ENCODE measurements at regions not wholly inside any gene's neighbourhood (a gene's known extent, or its start where the extent isn't known, plus 50 kb on each side); places are given as distances from the start of the nearest gene placed in this dataset.

- Histone ChIP-seq H3K23me2 (ENCODE audit: low read depth, low read length) (no peaks in the 10 kb centered on the region), H3K36me3 (ENCODE audit: control insufficient read depth in 2 of 4, insufficient read depth in 4 of 4, low read length in 3 of 4) (no peaks in the 10 kb centered on the region), H4K20me1 (replicated peaks in 1 of 2; ENCODE audit: control insufficient read depth in 1 of 2, insufficient read depth in 2 of 2, low read length in 2 of 2) (no peaks in the 10 kb centered on the region), H4K91ac (replicated peaks; ENCODE audit: insufficient read length, low read length) (no peak overlapping the region), H3K27ac (ENCODE audit: low read depth, low read length) (no peak overlapping the region), H2BK15ac (ENCODE audit: low read length) (no peak overlapping the region), H3K56ac (replicated peaks; ENCODE audit: insufficient read length, low read depth, low read length) (no peak overlapping the region), H3K18ac (ENCODE audit: extremely low read depth, low read length) (no peak overlapping the region), H3K9ac (replicated peaks in 1 of 4; ENCODE audit: extremely low read depth in 1 of 4, low read depth in 3 of 4, low read length in 3 of 4) (no peak overlapping the region), H3K79me1 (ENCODE audit: low read depth, low read length) (no peaks in the 10 kb centered on the region), H3K14ac (ENCODE audit: insufficient read length) (no peak overlapping the region), H3K4ac (replicated peaks; ENCODE audit: insufficient read length, low read depth, low read length) (no peak overlapping the region), H4K8ac (ENCODE audit: extremely low read depth, insufficient read depth, low read length) (no peak overlapping the region), H2AFZ (ENCODE audit: low read length) (no peak overlapping the region), H2BK120ac (replicated peaks; ENCODE audit: low read depth, low read length) (no peak overlapping the region), H3K27me3 (replicated peaks in 1 of 4; ENCODE audit: control insufficient read depth in 3 of 4, extremely low read depth in 1 of 4, insufficient read depth in 3 of 4, low read length in 3 of 4) (no peaks in the 10 kb centered on the region), H3K4me3 (ENCODE audit: extremely low read depth in 1 of 4, insufficient read depth in 2 of 4, low read depth in 3 of 4, low read length in 4 of 4) (no peak overlapping the region), H2BK12ac (ENCODE audit: low read depth, low read length) (no peak overlapping the region), H4K5ac (ENCODE audit: insufficient read length, low read depth, low read length) (no peak overlapping the region), H2AK5ac (ENCODE audit: low read depth, low read length) (no peak overlapping the region), H3K79me2 (ENCODE audit: control insufficient read depth in 1 of 2, insufficient read depth in 2 of 2, low read length in 2 of 2) (no peaks in the 10 kb centered on the region), H2BK5ac (ENCODE audit: low read depth, low read length) (no peak overlapping the region), H3K4me2 (ENCODE audit: insufficient read depth in 1 of 2, low read depth in 2 of 2, low read length in 2 of 2) (no peak overlapping the region), H3K4me1 (replicated peaks in 1 of 4; ENCODE audit: control insufficient read depth in 3 of 4, insufficient read depth in 4 of 4, low read length in 3 of 4) (no peaks in the 10 kb centered on the region), H3K9me3 (ENCODE audit: insufficient read depth in 2 of 2, low read depth in 1 of 2, low read length in 1 of 2) (peaks cover 0 to 2% of the 10 kb centered on the region in 2 experiments; a peak in 1 of 4 replicates), H3K23ac (ENCODE audit: insufficient read length) (no peak overlapping the region), H2BK20ac (ENCODE audit: low read length) (no peak overlapping the region)
- no peak for DNase-seq (ENCODE audit: low read depth in 1 of 2, low spot score in 2 of 2)
- no peak for FAIRE-seq
- TF ChIP-seq CTCF (IDR thresholded peaks at IDR 0.05; ENCODE audit: control extremely low read depth in 1 of 3, insufficient read depth in 1 of 3, low read depth in 1 of 3, low read length in 3 of 3) (no peak), YY1 (IDR thresholded peaks at IDR 0.05; ENCODE audit: low read depth, low read length) (no peak), EGR1 (IDR thresholded peaks at IDR 0.05; ENCODE audit: borderline replicate concordance, low read depth, low read length) (no peak), ZNF274 (IDR thresholded peaks at IDR 0.05; ENCODE audit: borderline replicate concordance, extremely low read depth, low read length) (no peak), SIN3A (conservative IDR thresholded peaks at IDR 0.05 in 1 of 2, IDR thresholded peaks at IDR 0.05 in 1 of 2; ENCODE audit: low read depth in 1 of 2, low read length in 2 of 2) (no peak), RBBP5 (IDR thresholded peaks at IDR 0.05; ENCODE audit: borderline replicate concordance, low read depth, low read length) (no peak), SP2 (IDR thresholded peaks at IDR 0.05; ENCODE audit: low read length) (no peak), TBP (IDR thresholded peaks at IDR 0.05; ENCODE audit: low read depth, low read length) (no peak), HDAC2 (IDR thresholded peaks at IDR 0.05; ENCODE audit: borderline replicate concordance in 1 of 2, low read depth in 2 of 2, low read length in 2 of 2) (no peak), POLR2AphosphoS5 (IDR thresholded peaks at IDR 0.05; ENCODE audit: low read depth, low read length) (no peak), NANOG (IDR thresholded peaks at IDR 0.05; ENCODE audit: insufficient read depth, low read depth, low read length, poor library complexity, severe bottlenecking) (no peak)
- POLR2A ChIA-PET (ENCODE audit: partially characterized antibody), result interaction anchor here (0.6 kb wide), 1 partner anchor 585 kb away, joined by 3 read pairs; no protein-coding TSS in a partner anchor
- CTCF ChIA-PET (ENCODE audit: partially characterized antibody), result no interaction called here
Observed at GRCh38 chr18:24719791-24720190, 259.4 kb downstream of the HRH4 start.
